MM.1S (cell line): ENCODE measurements at regions not wholly inside any gene's neighbourhood (a gene's known extent, or its start where the extent isn't known, plus 50 kb on each side); places are given as distances from the start of the nearest gene placed in this dataset.

ENCODE experiments used
- CTCF ChIP-seq: fragments of 300-600 bp; sonication (generic); IDR thresholded peaks from 2 replicates; pipeline ENCODE4 v1.5.1; 2016; ENCODE audit warnings: antibody characterized with exemption, low read length, mixed read lengths
- EZH2 ChIP-seq: fragments of 300-600 bp; sonication (generic); optimal IDR thresholded peaks from 2 replicates; pipeline ENCODE3; 2017; ENCODE audit warnings: low read depth, mild to moderate bottlenecking, antibody characterized with exemption, low read length, mixed read lengths
- EZH2phosphoT487 ChIP-seq: fragments of 300-600 bp; sonication (generic); IDR thresholded peaks from 2 replicates; pipeline ENCODE4 v1.6.1; 2018; ENCODE audit warnings: antibody characterized with exemption, low read length

DNA sequence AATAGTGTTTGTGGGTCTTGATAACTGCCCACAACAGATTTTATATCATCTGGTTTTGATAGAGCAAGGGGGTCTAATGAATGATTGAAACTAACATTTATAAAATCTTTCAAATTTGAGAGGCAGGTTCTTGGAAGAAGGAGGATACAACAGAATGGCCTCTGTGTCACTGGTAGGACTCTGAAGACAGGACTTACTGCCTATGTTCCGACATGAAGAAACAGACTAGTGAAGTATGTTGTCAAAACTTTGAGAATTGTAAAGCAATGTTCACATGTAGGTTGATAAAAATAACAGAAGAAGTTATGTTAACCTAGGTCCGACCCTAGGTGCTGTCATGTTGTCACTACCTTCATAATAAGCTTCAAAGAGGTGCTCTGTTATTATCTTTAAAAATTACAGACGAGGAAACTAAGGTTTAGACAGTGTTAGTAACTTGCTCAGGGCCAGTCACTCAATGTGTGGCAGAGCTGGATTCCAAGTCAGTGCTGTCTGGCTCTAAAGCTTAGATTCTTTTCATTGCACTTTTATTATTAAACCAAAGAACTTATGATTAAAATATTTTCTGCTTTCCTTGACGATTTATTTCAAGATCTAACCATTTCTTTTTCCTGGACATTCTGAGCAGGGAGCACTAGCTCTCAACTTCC, 146.2 kb downstream of the RPIA start:
- TF ChIP-seq CTCF (no peak), EZH2 (no peak), EZH2phosphoT487 (no peak)
